Prostate gland (tissue), 2 donors: ENCODE measurements at regions not wholly inside any gene's neighbourhood (a gene's known extent, or its start where the extent isn't known, plus 50 kb on each side); places are given as distances from the start of the nearest gene placed in this dataset.

Experiments used
- DNase-seq: peaks from one replicate; pipeline ENCODE4 v3.0.0-alpha.2; 2019; ENCODE audit warnings: low spot score
- H3K27ac ChIP-seq, 2 donors: fragments of 200-600 bp; sonication (generic); 2 replicates each; pipeline ENCODE4 v1.5.1; 2017 to 2019
- H3K27me3 ChIP-seq: fragments of 200-600 bp; sonication (generic); replicated peaks from 2 replicates; pipeline ENCODE4 v1.5.1; 2019; ENCODE audit not compliant: insufficient read depth
- H3K36me3 ChIP-seq, 2 donors: fragments of 200-600 bp; sonication (generic); 1 replicate in 1 of 2; 2 replicates in 1 of 2; pipeline versions ENCODE4 v1.5.1 to v1.8.1; 2017 to 2019
- H3K4me1 ChIP-seq: fragments of 200-600 bp; sonication (generic); replicated peaks from 2 replicates; pipeline ENCODE4 v1.5.1; 2019
- H3K4me3 ChIP-seq, 2 donors: fragments of 200-600 bp; sonication (generic); 2 replicates each; pipeline ENCODE4 v1.5.1; 2017 to 2019
- H3K9me3 ChIP-seq: fragments of 200-600 bp; sonication (generic); 2 replicates; pipeline ENCODE4 v1.5.1; 2017
- POLR2A ChIP-seq: fragments of 450-650 bp; IDR thresholded peaks from one replicate; pipeline ENCODE4 v1.6.1; 2016; ENCODE audit warnings: antibody characterized with exemption, mild to moderate bottlenecking
- POLR2AphosphoS5 ChIP-seq: sonication (generic); formaldehyde crosslinking; IDR thresholded peaks from one replicate; pipeline ENCODE4 v1.6.1; 2017; ENCODE audit warnings: antibody characterized with exemption
- WGBS: methylation state at CpG from one replicate; pipeline ENCODE4 v1.1.5; 2018; 5-methylcytosine and 5-hydroxymethylcytosine counted together
- intact Hi-C: fragments of 100-400 bp; cut with DNase I; formaldehyde crosslinking; loops from one replicate; pipeline ENCODE4 v1.14.2; 2022
- TF ChIP-seq, protein P1 (sequence below), 4 experiments: fragments of 200-600 bp in 2 of 4; fragments of 450-650 bp in 2 of 4; sonication (generic) in 2 of 4; IDR thresholded peaks; 1 replicate in 3 of 4; 2 replicates in 1 of 4; pipeline ENCODE4 v1.5.1; 2016 to 2019; ENCODE audit warnings: antibody characterized with exemption in 4 of 4, mild to moderate bottlenecking in 2 of 4, moderate library complexity in 2 of 4

DNA sequence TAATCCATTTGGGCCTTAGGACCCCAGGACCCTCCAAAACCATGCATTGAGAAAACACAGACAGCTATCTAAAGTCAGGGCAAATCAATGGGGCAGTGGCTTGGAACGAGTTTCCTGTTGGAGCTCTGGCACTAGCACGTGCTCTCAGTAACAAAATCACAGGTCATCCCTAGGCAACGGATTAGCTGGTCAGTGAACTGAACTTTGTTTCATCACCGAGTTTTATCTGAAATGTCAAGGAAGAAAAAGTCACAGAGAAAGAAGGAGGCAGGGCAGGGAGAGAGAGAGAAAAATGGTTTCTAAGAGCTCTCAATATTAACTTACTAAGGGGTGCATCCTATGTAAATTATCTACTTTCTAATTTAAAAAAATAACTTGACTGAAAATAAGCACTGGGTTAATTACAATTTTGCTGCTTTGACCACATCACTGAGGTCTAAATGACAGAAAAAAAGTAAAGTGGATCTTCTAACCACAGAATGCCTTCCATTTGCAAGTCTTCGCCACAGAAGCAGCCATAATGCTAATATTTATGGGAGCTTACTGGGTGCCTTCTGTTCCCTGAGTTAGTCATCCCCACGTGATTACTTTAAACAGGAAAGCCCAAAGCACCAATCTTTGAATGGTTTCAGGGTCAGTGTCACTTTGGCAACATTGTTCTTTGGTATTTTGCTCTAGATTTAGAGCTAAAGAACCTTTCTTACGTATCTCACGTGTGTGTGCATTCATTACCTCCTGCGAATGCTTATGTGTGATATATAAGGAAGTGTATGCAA lies 503.9 kb downstream of the RASEF start:
- TF ChIP-seq POLR2A (no peak), POLR2AphosphoS5 (no peak)
- TF ChIP-seq, protein P1, sequence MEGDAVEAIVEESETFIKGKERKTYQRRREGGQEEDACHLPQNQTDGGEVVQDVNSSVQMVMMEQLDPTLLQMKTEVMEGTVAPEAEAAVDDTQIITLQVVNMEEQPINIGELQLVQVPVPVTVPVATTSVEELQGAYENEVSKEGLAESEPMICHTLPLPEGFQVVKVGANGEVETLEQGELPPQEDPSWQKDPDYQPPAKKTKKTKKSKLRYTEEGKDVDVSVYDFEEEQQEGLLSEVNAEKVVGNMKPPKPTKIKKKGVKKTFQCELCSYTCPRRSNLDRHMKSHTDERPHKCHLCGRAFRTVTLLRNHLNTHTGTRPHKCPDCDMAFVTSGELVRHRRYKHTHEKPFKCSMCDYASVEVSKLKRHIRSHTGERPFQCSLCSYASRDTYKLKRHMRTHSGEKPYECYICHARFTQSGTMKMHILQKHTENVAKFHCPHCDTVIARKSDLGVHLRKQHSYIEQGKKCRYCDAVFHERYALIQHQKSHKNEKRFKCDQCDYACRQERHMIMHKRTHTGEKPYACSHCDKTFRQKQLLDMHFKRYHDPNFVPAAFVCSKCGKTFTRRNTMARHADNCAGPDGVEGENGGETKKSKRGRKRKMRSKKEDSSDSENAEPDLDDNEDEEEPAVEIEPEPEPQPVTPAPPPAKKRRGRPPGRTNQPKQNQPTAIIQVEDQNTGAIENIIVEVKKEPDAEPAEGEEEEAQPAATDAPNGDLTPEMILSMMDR (IDR thresholded peaks at IDR 0.05): no peak
- no peak overlapping the region for H3K27ac ChIP-seq
- no peaks in the 10 kb centered on the region for H3K9me3 ChIP-seq
- intact Hi-C loops: no loop called here
- no peaks in the 10 kb centered on the region for H3K27me3 ChIP-seq
- DNase-seq: no peak
- H3K36me3 ChIP-seq: no peaks in the 10 kb centered on the region
- no peaks in the 10 kb centered on the region for H3K4me1 ChIP-seq
- H3K4me3 ChIP-seq: no peak overlapping the region
- 91% methylated on average over 9 of the region's 9 CpGs for WGBS

DNA sequence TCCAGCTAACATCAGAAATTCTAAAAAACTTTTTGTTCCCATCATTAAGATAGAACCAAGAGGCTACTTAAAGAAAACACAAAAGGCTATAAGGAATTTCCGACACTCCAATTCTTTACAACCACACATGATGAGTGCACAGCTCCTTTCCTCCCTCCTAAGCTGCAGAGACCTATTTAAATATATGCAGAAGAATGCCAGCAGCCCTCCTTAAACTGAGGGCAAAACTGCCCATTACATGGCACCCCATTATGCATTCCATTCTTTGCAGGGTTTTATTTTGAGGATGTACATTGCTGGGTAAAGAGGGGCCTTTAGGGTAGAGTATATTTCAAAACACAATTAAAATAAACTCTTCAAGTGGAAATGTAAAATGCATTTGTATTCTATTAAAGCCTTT lies 502.9 kb downstream of the RASEF start:
- Histone ChIP-seq H3K4me1 (no peaks in the 10 kb centered on the region), H3K27ac (no peak overlapping the region), H3K27me3 (no peaks in the 10 kb centered on the region), H3K36me3 (no peaks in the 10 kb centered on the region), H3K4me3 (no peak overlapping the region), H3K9me3 (no peaks in the 10 kb centered on the region)
- 97% methylated on average over 1 of the region's 1 CpG for WGBS
- intact Hi-C loops: no loop called here
- TF ChIP-seq, protein P1 (IDR thresholded peaks at IDR 0.05): no peak
- TF ChIP-seq POLR2A: no peak
- TF ChIP-seq POLR2AphosphoS5: no peak
- no peak for DNase-seq

DNA sequence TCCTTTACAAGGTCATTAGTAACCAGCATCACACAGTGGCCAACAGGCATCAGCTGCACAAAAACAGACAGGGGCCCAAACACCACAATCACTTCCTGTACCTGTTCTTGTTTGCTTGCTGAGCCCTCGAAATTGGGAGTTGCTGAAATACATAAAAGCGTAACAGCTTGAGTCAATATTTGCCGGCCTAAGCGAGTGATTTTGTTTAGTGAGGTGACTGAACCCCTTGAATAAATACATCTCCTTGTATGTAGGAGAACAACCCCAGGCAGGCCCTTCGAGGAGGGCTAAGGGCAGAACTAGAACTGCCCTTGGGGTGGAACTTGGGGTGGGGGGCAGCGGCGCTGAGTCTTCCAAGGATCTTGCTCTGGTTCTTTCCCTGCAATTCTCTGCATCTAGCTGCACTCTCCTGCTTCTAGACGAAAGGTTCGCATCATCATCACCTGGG lies 502.5 kb downstream of the RASEF start:
- H3K4me1 ChIP-seq: no peaks in the 10 kb centered on the region
- 32% methylated on average over 9 of the region's 9 CpGs for WGBS
- no peak overlapping the region for H3K4me3 ChIP-seq
- peak; percentile 59 for DNase-seq
- no peaks in the 10 kb centered on the region for H3K27me3 ChIP-seq
- no peak overlapping the region for H3K27ac ChIP-seq
- TF ChIP-seq POLR2AphosphoS5 (peak; percentile 81), POLR2A (no peak)
- no peaks in the 10 kb centered on the region for H3K9me3 ChIP-seq
- no peaks in the 10 kb centered on the region for H3K36me3 ChIP-seq
- intact Hi-C loops: no loop called here

DNA sequence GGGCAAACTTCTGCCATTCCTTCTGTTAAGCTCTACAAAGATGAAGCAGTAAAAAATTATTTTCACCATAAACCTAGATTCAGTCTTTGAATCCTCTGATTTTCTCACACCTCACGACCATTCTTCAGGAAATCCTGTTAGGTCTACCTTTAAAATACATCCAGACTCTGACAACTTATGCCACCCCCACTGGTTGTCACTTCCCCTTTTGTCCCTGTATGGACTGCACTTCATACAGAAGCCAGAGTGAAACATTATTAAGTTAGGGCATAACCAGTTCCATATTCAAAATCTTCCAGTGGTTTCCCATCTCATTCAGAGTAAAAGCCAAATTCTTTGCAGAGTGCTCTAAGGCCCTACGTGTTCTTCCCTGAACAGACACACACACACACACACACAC lies 499.8 kb downstream of the RASEF start:
- H3K4me3 ChIP-seq: no peak overlapping the region
- 91% methylated on average over 2 of the region's 2 CpGs for WGBS
- H3K27ac ChIP-seq: no peak overlapping the region
- H3K27me3 ChIP-seq: no peaks in the 10 kb centered on the region
- no peak for DNase-seq
- intact Hi-C loops: no loop called here
- H3K36me3 ChIP-seq: no peaks in the 10 kb centered on the region
- no peaks in the 10 kb centered on the region for H3K4me1 ChIP-seq
- no peaks in the 10 kb centered on the region for H3K9me3 ChIP-seq
- TF ChIP-seq POLR2AphosphoS5: no peak

DNA sequence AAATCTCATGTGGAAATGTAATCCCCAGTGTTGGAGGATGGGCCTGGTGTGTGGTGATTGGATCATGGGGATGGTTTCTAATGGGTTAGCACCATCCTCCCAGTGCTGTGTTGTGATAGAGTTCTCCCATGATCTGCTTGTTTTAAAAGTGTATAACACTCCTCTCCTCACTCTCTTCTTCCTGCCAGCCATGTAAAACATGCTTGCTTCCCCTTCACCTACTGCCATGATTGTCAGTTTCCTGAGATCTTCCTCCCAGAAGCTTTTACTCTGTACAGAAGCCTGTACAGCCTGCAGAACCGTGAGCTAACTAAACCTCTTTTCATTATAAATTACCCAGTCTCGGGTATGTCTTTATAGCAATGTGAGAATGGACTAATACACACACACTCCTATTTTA lies 499.1 kb downstream of the RASEF start:
- no peaks in the 10 kb centered on the region for H3K4me1 ChIP-seq
- H3K27me3 ChIP-seq: no peaks in the 10 kb centered on the region
- H3K27ac ChIP-seq: no peak overlapping the region
- intact Hi-C loops: no loop called here
- no peak for DNase-seq
- no peaks in the 10 kb centered on the region for H3K36me3 ChIP-seq
- 96% methylated on average over 2 of the region's 2 CpGs for WGBS
- no peaks in the 10 kb centered on the region for H3K9me3 ChIP-seq
- no peak overlapping the region for H3K4me3 ChIP-seq
- no peak for TF ChIP-seq POLR2A
- TF ChIP-seq POLR2AphosphoS5: no peak
- TF ChIP-seq, protein P1 (IDR thresholded peaks at IDR 0.05): no peak
